NCI-H2081 (cell line): ENCODE measurements at regions not wholly inside any gene's neighbourhood (a gene's known extent, or its start where the extent isn't known, plus 50 kb on each side); places are given as distances from the start of the nearest gene placed in this dataset.

Experiments used
- DNase-seq, 2 experiments: peaks; one replicate each; lab custom pipeline; 2025; lab: John Stamatoyannopoulos, UW

DNA sequence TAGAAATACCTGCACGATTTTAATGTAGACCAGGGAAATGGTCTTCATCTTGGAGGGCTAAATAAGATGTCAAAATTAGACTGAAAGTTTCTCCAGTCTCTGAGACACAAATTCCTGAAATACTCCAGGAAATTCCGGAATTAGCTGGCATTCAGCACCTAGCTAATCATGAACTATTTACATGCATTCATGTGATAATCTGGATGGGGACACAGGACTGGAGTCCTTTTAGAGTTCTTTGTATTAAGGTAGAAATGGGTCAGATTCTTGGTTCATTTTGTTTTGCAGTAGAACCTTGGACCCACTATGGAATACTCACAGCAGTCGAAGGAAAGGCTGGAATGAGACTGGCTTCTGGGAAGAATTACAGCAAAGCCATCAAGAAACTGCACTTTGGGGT lies 65.3 kb upstream of the MDFIC start:
- no peak for DNase-seq

DNA sequence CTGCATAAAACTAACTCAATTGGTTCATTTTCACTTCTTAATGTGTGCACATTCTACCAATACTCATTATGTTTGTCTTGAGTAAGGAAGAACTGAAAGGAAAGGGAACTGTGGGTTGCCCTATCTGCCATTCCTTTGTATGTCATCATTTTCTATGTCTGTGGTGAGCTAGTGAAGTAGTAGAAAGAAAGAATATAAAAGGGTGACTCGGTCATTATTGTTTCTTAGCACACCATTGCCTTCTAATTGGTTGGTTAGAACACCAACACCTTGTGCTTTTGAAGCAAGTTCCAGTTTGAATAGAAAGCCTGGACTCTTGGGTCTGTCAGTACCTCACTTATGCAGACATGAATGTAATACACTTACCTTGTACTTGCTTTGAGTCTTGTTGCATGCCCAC lies 64.3 kb upstream of the MDFIC start:
- no peak for DNase-seq

GRCh38 chr7:114859477-114859876 lies 62.4 kb upstream of the MDFIC start:
- no peak for DNase-seq

GRCh38 chr7:114860206-114860605 lies 61.7 kb upstream of the MDFIC start:
- DNase-seq = no peak

DNA sequence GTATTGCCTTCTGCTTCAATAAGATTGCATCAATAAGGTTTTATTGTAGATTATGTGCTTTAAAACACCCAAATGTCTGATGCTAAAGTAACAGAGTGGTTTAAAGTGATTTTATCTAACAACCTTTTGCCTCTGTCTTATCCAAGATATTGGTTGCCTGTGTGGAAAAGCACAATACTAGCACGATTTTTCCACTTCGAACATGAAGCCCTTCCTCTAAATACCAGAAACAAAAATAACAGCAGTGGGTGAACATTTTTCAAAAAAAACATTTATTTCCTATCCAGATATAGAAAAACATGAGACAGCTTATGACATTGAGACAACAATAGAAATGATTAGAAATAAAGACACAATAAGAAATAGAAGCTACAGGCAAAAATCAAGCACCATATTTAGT lies 59.5 kb upstream of the MDFIC start:
- no peak for DNase-seq

DNA sequence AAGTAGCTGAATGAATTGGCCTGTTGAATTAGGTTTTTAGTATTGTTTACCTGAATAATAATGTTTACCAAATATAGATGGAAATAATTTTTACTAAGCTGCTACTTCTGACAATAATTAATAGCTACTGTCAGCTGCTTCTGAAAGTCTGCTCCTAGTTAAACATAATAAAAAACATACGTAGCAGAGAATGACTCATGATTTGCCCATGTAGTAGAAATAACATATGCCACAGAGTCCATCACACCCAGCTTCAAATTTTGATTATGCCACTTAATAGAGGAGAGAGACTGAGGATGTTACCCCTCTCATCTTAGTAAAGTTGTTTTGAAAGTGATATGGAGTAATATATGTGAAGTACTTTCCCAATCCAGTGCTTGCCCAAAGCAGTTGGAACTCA lies 57.6 kb upstream of the MDFIC start:
- DNase-seq = no peak

GRCh38 chr7:114865564-114865963 lies 56.3 kb upstream of the MDFIC start:
- DNase-seq = peak; percentile 14 to 37
